ENCODE measurements at regions not wholly inside any gene's neighbourhood (a gene's known extent, or its start where the extent isn't known, plus 50 kb on each side); places are given as distances from the start of the nearest gene placed in this dataset.

DNA sequence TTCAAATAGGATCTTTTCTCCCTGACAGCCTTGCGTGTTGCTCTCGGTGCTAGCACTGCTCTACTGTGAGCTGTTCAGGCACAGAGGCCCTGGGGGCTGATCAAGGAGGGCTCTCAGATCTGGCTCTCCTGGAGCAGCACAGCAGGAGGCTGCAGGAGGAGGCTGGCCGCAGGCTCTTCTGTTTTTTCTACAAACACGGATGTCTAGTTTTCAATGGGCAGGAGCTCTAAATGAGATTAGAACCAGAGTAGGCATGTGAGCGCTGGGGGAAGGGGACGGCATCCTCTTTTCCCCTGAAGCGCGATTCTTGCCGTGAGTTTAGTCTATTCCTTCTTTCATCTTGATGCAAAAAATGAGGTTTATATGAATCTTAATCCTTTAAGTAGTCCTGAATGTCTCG is 61.7 kb upstream of the IRX4 start:
- DNase-seq, result no peak

DNA sequence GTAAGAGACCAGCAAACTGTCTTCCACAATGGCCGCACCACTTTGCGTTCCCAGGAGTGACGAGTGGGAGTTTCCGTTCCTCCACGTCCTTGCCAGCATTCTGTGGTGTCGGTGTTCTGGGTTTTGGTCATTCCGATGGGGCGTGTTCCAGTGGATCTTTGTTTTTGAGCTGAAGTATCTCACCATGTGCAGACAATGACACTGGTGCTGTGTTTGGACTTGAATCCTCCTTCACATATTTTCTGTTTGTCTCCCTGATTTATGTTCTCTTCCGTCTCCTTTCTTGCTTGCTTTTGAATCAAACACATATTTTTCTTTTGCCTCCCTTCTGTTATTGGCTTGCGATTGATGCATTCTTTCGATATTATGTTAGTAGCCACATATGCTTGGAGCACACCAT is 60.8 kb upstream of the IRX4 start:
- no peak for DNase-seq

DNA sequence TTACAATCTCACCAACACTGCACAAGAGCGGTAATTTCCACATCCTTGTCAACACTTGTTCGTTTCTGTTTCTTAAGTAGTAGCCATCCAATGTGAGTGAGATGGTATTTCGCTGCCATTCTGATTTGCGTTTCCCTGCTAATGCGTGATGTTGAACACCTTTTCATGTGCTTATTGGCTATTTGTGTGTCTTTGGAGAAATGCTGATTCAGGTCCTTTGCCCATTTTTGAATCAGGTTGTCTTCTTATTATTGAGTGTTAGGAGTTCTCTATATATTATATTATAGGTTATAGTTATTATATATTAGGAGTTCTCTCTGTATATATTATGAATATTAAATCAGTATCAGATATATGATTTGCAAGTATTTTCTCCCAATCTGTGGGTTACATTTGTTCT is 59.9 kb upstream of the IRX4 start:
- no peak for DNase-seq

DNA sequence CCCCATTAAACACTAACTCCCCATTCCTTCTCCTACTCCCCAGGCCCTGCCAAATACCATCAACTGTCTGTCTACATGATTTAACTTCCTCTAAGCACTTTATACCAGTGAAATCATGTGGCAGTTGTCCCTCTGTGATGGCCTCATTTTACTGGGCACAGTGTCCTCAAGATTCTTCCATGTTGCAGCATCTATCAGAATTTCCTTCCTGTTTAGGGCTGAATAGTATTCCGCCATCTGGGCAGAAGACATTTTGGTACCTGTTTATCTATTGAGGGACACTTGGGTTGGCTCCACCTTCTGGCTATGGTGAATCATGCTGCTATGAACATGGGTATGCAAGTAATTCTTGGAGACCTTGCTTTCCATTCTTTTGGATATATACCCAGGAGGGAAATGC is 59.4 kb upstream of the IRX4 start:
- DNase-seq, result no peak

DNA sequence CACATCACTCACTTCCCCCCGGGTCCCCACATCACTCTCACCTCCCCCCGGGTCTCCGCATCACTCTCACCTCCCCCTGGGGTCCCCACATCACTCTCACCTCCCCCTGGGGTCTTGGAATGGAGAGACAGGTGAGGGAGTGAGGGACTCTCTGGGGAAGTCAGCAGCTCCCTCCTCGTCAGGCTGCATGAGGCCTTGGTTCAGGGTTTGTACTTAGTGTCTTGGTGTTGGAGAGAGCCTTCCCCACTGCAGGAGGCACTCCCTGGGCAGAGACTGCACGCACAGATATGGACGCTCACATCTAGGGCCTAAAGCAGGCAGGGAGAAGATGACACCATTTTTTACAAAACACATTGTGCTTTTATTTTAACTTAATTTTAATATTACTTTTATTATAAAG is 56.5 kb upstream of the IRX4 start:
- DNase-seq, result no peak

DNA sequence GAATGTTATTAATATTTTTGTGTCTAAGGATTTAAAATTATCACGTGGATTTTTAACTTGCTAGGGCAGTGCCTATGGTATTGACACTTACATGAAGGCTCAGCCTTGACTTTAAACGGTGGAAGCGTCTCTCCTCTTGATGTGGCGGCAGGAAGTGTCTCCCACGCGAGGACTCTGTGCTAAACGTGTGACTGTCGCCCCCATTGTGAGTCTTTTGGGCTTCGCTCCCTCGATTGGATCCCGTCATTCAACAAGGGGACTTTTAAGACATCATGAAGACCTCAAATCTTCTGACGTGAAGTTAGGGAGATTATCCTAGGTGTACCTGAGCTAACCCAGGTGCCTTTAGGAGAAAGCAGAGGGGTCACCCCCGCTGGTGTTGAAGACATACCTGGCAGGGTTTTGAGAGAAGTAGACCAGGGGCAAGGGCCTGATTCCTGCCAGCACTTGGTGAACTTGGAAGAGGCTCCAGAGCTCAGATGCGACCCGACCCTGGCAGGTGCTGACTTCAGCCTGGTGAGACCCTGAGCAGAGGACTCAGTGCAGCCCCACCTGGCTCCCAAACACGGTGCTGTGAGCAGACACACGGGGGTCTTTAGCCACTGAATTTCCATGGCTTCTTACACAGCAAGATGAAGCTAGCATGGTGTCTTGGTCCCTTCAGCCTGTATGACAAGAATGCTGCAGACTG is 55.7 kb upstream of the IRX4 start:
- no peak for DNase-seq

DNA sequence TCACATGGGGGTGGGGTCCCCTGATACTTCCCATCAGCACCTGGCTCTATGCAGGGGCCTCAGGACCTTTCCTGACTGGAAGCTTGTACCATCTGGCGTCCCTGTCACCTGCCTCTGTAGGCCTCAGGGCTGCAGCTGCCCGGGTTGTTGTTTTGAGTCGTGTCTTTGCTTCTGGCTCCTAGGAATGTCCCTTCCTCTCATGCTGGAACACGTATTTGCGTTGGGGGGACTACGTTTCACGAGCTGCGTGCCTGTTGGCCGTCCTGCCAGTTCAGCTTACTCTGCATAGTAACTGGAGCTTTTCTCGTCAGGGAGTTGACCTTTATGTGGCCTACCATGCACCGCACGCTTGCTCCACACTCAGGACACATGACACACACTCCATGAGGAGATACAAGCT is 54.9 kb upstream of the IRX4 start:
- DNase-seq, result no peak

DNA sequence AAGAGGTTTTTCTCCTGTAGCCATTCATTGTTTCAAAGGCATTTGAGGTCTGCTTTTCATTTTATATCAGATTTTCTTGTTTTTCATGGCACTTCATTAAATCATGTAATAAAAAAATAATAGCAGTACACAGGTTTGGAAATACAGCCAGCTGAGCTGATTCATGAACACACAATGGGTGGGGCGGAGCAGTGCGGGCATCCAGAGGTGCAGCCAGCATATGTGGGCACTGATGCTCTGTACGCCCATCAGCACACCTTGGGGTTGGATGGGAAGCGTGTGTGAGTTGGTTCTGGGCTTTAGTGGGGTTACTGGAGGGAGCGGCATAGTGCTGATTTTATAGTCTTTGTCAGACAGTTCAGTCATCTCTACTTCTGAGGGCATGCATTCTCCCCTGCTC is 54.2 kb upstream of the IRX4 start:
- DNase-seq, result no peak

DNA sequence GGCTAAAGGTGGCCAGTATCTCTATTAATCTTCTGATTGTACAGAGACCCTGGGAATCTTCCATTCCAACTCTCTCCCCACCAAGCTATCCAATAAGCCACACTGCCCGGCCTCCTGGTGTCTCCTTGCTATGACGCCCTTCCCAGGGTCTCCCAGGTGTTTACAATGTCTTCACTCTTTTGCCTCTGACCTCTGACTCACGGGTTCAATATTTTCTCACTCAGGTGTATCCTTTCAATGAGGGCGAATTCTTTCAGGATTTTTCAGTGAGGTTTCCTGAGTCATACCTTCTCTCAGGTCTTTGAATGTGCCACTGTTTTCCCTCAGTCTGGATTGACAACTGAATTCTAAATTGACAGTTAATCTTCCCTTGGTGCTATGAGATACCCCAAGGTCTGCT is 53.7 kb upstream of the IRX4 start:
- no peak for DNase-seq

DNA sequence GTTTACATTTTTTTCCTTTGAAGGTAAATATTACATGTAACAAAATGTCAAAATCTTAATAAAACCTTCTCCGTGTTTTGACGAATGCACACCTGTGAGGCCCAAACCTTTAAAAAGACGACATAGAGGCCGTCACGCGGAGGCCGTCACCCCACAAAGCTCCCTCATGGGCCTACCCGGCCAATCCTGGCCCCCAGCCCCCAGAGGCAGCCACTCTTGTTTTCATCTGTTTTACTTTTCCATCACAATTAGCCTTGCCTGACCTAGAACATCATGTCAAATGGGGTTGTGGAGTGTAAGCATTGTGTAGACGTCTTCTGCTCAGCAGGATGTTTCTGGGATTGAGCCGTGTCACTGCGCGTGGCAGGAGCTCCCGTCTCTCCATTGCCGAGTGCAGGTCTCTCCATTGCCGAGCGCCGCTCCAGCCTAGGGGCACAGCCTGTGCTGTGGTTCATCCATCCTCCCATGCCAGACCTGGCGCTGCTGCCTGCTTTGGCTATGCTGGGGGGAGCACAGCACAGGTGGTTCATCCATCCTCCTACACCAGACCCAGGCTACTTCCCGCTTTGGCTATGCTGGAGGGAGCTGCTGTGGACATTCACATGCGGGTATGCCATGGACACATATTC is 52.2 kb upstream of the IRX4 start:
- no peak for DNase-seq

DNA sequence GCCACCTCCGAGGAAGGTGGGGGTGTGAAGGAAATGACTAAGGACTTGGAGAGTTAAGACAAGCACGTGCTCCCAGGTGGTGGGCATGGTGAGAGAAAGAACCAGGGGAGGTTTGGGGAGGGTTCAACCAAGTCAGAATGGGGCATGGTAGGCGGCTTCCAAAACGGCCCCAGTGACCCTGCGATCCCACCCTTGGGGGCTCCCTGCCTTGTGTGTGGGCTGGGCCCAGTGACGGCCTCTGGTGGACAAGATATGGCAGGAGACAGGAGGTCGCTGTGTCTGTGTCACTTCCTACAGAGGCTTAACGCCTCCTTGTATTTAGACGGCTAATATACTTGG is 51.3 kb upstream of the IRX4 start:
- no peak for DNase-seq

DNA sequence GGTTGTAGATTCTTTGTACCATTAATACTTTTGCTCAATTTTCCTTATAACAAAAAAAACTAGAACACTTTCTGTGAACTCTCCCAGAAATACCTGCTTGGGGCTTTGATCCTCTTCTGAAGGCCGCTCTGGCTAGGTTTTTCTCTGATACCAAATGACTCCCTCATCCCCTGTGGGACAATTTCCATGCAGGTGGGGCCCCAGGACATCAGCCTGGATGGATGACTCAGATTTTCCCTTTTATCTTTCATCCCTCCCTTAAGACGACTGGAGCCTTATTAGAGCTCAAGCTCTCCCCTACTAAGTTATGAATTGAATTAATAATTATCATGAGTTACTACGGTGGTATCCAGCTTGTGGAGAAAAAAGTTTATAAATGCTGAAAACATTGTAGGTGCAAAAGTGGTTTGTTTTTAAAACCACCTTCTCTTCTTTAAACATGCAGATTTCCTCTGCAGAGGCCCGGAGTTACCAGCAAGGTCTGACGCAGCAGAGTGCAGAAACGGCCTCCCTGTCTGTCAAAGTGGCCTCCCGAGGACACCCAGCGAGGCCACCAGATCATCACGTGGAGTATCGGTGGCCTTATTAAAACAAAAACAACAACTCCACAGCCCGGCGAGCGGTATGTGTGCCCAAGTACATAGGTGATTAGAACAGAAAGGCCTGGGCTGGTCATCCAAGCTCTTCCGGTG is 50.8 kb upstream of the IRX4 start:
- DNase-seq, result no peak
